Spleen (tissue), 7 donors: ENCODE measurements at regions not wholly inside any gene's neighbourhood (a gene's known extent, or its start where the extent isn't known, plus 50 kb on each side); places are given as distances from the start of the nearest gene placed in this dataset.

Source experiments
- CTCF ChIP-seq, 11 experiments: fragments of 200-600 bp in 7 of 11; fragments of 450-650 bp in 4 of 11; sonication (generic) in 4 of 11; IDR thresholded peaks in 8 of 11; conservative IDR thresholded peaks in 3 of 11; 1 replicate in 7 of 11; 2 replicates in 4 of 11; pipeline versions ENCODE4 v1.4.0 to v1.8.0; 2016 to 2021; ENCODE audit warnings: antibody characterized with exemption in 11 of 11, inconsistent platforms in 4 of 11, mild to moderate bottlenecking in 1 of 11
- POLR2A ChIP-seq, 3 donors: fragments of 450-650 bp; IDR thresholded peaks; one replicate each; pipeline ENCODE4 v1.5.1; 2017; ENCODE audit warnings: antibody characterized with exemption in 3 of 3, mild to moderate bottlenecking in 1 of 3
- donor health status: DM: no; HTN: no; CAD: no; lungs with moderate emphysema.
- donor health status: DM: no; HTN: no; CAD: no.
- donor health status: DM: no; HTN: no; CAD: no.

- TF ChIP-seq CTCF (IDR thresholded peaks at IDR 0.05 in 8 of 11, conservative IDR thresholded peaks at IDR 0.05 in 3 of 11) (no peak), POLR2A (IDR thresholded peaks at IDR 0.05) (no peak)
Measured at GRCh38 chr5:54732108-54732507, 214.5 kb downstream of the SNX18 start.
